Dedifferentiated amniotic fluid mesenchymal stem cell (primary cell): ENCODE measurements at regions not wholly inside any gene's neighbourhood (a gene's known extent, or its start where the extent isn't known, plus 50 kb on each side); places are given as distances from the start of the nearest gene placed in this dataset.

ENCODE experiments used
- DNase-seq: peaks from one replicate; pipeline ENCODE4 v3.0.0-alpha.2; 2016; ENCODE audit errors: extremely low spot score

- DNase-seq: no peak
Measured at GRCh38 chr7:47691988-47692387, 110.1 kb upstream of the TNS3 start.

GRCh38 chr7:47690902-47691558 lies 109.1 kb upstream of the TNS3 start:
- peak; percentile 40 for DNase-seq

DNA sequence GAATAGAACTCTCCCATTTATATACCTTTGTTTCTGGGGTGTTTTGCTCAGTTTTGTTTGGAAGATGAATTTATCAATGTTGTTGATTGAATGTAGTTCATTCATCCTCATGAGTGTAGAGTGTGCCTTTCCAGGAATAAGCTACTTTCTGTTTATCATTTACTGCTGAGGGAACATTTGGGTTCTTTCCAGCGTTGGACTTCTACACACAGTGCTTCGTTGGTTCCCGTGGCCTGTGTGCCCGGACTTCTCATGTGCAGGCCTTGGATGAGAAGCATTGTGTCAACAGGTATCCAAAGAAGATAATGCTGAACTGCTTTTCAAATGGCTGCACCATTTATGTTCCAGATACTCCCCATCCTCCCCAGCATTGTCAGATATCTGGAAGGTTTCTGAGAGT lies 107.6 kb upstream of the TNS3 start:
- DNase-seq: no peak

DNA sequence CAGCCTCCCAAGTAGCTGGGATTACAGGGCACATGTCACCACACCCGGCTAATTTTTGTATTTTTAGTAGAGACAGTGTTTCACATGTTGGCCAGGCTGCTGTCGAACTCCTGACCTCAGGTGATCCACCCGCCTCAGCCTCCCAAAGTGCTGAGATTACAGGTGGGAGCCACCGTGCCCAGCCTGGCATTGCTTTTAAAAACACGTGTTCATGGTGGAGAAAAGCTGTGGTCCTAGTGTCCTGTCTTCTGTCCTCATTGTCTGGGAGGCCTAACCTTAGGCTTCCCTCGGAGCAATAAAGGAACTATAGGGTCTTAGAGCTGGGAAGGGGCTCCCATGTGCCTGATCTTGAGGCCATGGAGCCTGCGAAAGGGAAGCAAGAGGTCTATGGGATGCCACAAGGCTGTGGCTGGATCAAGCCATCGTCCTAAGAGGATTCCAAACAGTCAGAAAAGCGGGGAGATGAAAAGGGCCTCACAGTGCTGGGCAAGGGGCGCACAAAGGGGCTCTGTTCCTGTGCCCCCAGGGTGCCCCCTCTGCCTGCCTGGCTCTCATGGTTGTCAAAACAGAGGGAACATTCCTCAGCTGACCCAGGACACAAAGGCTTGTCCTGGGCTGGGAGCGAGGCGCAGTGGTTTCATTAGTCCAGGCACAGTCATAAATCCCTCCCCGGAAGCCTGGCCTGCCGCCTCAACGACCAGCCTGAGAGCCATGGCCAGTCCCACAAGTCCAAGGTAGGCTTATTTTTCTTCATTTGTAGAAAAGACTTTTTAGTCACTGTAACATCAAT lies 106.6 kb upstream of the TNS3 start:
- DNase-seq: no peak

DNA sequence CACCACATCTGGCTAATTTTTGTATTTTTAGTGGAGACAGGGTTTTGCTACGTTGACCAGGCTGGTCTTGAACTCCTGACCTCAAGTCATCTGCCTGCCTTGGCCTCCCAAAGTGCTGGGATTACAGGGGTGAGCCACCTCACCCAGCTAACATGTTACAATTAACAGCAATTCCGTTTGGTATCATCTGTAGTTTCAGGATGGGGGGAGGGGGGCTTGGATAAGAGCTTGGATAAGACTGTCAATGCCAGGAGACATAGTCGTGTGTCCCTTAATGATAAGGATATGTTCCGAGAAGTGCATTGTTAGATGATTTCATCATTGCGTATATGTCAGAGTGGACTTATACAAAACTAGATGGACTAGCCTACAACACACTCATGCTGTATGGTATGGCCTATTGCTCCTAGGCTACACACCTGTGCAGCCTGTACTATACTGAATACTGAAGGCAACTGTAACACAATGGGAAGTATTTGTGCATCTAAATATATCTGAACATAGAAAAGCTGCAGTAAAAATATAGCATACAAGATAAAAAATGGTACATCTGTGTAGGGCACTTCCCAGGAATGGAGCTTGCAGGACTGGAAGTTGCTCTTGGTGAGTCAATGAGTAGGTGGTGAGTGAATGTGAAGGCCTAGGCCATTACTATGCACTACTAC lies 103.9 kb upstream of the TNS3 start:
- no peak for DNase-seq

DNA sequence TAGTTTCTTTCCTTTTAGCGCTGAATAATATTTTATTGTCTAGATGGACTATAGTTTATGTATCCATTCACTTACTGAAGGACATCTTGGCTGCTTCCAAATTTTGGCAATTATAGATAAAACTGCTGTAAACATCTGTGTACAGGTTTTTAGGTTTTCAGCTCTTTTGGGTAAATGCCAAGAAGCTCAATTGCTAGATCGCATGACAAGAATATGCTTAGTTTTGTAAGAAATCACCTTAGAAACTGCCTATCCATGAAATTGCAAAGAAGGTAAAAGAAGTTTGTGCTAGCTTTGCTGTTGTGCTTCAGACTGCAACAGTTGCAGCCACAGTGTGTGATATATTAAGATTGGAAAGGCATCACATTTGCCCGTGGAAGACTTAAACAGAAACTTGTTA lies 103.2 kb upstream of the TNS3 start:
- DNase-seq: no peak

DNA sequence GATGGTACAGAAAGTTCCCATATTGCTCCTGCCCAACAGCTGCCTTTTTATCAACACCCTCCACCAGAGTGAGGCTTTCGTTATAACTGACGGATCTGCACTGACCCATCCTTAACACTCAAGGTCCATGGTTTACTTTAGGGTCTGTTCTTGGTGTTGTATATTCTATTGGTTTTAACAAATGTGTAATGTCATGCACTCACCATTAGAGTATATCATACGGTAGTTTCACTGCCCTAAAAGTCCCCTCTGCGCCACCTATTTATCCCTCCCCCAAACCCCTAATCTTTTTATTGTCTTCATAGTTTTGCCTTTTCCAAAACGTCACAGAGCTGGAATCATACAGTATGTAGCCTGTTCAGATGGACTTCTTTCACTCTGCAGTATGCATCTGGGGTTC lies 102.8 kb upstream of the TNS3 start:
- DNase-seq: no peak

- no peak for DNase-seq
Measured at GRCh38 chr7:47683485-47683898, 101.6 kb upstream of the TNS3 start.

GRCh38 chr7:47682874-47683273 lies 101.0 kb upstream of the TNS3 start:
- DNase-seq: no peak

GRCh38 chr7:47681249-47681810 lies 99.4 kb upstream of the TNS3 start:
- DNase-seq: no peak

DNA sequence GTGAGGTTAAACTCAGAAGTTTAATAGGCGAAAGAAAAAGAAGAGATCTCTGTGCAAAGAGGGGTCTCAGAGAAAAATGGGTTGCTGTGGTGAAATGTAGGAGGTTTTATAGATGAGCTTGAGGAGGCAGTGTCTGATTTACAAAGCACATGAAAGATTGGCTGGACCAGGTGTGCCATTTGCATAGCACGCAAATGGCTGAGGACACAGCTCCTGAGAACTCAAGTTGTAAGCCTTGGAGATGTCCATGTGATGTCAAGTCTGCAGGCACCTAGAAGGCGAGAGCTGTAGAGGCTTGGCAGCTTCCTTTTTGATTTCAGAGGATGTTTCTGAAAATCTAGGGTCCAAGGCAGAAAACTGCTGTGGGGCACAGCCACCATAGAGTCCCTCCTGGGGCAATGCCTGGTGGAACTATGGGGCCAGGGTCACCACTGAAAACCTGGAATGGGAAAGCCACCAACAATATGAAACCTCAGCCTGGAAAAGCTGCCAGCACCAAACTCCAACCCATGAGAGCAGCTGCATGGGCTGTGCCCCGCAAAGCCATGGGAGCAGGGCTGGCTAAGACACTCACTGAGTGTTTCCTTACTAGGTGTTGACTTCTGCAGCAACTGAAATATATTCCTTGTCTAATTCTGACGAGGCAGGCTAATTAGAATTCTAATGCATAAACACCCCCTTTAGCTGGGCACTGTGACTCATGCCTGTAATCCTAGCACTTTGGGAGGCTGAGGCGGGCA lies 96.9 kb upstream of the TNS3 start:
- DNase-seq: no peak

- no peak for DNase-seq
Measured at GRCh38 chr7:47677664-47678063, 95.8 kb upstream of the TNS3 start.

- no peak for DNase-seq
Measured at GRCh38 chr7:47677093-47677492, 95.2 kb upstream of the TNS3 start.

DNA sequence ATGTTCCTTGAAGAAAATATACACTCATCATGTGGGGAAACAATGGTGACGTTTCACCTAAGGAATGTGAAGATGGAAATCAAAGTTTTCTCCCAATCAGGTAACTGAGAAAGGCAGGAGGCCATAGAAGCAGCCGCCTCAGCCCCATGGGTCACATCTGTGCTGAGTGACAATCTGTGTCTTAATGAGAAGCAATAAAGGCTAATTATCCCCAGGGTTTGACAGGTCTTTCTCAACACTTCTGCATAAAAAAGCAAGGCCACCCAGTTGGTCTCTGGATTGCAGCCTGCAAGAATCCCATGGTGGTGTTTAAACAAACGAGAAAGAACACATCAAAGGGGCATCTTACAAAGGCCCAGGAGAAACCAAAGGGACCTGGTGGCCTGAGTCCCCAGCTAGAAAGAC lies 91.1 kb upstream of the TNS3 start:
- no peak for DNase-seq

GRCh38 chr7:47672271-47672791 lies 90.4 kb upstream of the TNS3 start:
- no peak for DNase-seq

DNA sequence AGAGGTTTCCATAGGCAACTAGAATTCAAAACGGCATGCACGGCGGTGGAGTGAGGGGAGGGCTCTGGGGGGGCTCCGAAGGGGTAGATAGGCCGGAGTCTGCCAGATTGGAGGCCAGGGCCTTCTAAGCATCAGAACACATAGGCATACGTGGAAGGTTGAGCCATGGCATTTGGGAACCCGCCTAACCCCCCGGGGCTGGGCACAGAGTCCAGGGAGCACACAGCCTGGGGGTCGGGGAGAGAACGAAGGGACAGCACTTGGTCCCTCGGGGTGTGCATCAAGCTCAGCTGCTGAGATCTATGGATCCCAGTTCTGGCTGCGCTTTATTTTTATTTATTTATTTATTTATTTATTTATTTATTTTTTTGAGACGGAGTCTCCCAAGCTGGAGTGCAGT lies 89.4 kb upstream of the TNS3 start:
- no peak for DNase-seq

- DNase-seq: no peak
Measured at GRCh38 chr7:47670729-47671128, 88.8 kb upstream of the TNS3 start.

- no peak for DNase-seq
Measured at GRCh38 chr7:47669901-47670384, 88.0 kb upstream of the TNS3 start.

DNA sequence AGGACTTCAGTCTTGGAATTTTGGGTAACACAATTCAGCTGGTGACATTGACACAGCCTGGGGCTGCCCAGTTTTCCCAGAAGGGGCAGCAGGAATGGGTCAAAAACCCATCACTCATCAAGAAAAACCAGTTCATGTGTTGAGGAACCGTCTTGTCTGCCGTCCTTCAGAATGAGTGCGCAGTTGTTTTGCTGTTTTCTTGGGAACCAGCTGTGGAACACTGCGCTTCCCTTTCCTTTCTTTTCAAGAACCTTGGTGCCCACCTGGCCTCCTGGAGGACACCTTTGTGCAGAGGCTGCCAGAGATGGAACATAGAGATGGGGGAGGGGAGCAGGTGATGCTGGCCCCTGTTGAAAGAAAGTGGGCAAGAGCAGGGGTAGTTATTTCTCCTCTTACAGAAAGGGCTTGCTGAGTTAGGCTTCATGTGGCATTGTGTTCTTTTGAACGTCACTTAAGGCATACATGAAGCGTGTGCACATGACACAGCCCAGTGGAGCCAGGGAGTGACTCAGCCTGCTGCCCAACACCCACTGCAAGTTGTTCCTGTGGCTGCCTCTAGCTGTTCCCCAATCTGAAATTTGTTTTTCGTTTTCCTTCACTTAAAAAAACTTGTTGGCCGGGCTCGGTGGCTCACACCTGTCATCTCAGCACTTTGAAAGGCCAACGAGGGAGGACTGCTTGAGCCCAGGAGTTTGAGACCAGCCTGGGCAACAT lies 87.4 kb upstream of the TNS3 start:
- peak; percentile 84 for DNase-seq

DNA sequence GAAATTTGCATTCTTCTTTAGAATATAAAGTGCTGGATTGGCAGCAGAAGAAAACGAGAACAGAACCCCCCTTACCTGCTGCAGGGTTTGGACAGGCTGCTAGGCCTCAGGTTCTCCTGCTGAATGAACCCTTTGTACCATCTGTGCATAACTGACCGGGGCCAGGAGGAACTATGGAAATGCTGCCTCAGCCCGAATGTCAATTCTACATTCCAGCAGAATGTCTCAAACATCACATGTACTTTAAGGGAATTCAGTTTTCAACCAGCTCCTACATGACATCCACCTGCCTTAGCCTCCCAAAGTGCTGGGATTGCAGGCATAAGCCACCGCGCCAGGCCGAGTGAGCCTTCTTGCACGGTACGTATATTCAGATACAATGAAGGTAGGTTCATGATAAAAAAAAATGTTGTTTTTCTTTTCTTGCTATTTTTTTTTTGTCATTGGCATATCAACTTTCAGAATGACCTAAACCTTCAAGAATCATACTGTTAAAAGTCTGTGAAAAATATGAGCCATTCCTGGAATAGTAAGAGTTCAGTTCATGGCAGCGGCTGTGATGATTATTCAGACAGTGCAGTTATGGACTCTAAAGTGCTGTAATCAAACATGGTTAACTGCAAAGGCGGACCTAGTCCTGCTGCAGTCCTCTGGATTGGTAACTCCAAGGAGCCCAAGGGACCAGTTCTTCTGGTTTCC lies 84.4 kb upstream of the TNS3 start:
- DNase-seq: peak; percentile 62
